Lower lobe of right lung (tissue), 2 donors: ENCODE measurements at regions not wholly inside any gene's neighbourhood (a gene's known extent, or its start where the extent isn't known, plus 50 kb on each side); places are given as distances from the start of the nearest gene placed in this dataset.

Experiments used
- ATAC-seq, 2 donors: fragments of 200-7000 bp; cut with Tn5 transposase; one replicate each; pipeline ENCODE4 v1.9.1; 2020 to 2022; ENCODE audit warnings: mild to moderate bottlenecking in 2 of 2, moderate library complexity in 2 of 2
- DNase-seq: peaks from one replicate; pipeline ENCODE4 v3.0.0-alpha.2; 2020
- H3K27ac ChIP-seq: fragments of 200-600 bp; one replicate; pipeline ENCODE4 v1.8.0; 2022
- H3K27me3 ChIP-seq: fragments of 200-600 bp; one replicate; pipeline ENCODE4 v1.8.0; 2022; ENCODE audit warnings: low read depth
- H3K36me3 ChIP-seq: fragments of 200-600 bp; one replicate; pipeline ENCODE4 v1.8.0; 2022; ENCODE audit warnings: mild to moderate bottlenecking
- H3K4me1 ChIP-seq: fragments of 200-600 bp; one replicate; pipeline ENCODE4 v1.8.0; 2022
- H3K4me3 ChIP-seq: fragments of 200-600 bp; one replicate; pipeline ENCODE4 v1.8.0; 2022; ENCODE audit warnings: mild to moderate bottlenecking
- H3K9me3 ChIP-seq: fragments of 200-600 bp; one replicate; pipeline ENCODE4 v1.8.0; 2022
- intact Hi-C: fragments of 100-400 bp; cut with DNase I; formaldehyde crosslinking; loops from one replicate; pipeline ENCODE4 v1.11.0; 2022
- TF ChIP-seq, protein P1 (sequence below): fragments of 200-600 bp; IDR thresholded peaks from one replicate; pipeline ENCODE4 v1.8.0; 2022; ENCODE audit warnings: antibody characterized with exemption, mild to moderate bottlenecking
- donor health status: DM: no; HTN: yes; CAD: no; lungs with severe emphysema.

DNA sequence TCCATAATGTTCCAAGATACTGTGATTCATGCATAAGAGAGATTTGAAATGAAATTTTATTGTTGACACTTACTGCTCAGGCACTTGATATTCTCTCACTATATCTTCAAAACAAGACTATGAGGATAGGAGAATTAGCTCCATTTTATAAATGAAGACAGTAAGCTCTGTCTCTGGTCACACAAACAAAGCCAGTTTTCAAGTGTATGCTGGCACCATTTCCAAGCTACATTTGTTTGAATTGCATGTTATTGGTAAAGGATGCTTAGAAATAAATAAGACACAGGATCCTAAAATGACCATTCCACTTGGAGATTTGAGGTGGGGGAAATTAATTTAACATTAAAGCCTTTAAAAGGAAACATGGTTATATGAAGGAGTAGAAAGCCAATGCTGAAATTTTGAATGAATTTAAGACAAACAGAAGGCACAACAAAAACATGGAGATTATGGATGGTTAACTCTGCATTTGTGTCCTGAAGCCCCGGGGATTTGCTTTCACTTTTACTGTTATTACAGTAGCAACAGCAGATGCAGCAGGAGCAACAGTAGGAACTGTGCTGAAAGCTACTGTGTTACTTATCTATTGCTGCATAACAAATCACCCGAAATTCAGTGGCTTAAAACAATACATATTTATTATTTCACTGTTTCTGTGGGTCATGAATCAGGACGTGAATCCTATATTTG, 79.7 kb upstream of the ASTN2 start:
- DNase-seq: no peak
- no peak for ATAC-seq
- Histone ChIP-seq H3K9me3 (no peaks in the 10 kb centered on the region), H3K27me3 (no peaks in the 10 kb centered on the region), H3K4me3 (no peak overlapping the region), H3K4me1 (no peaks in the 10 kb centered on the region), H3K36me3 (no peaks in the 10 kb centered on the region), H3K27ac (no peak overlapping the region)
- intact Hi-C loops: no loop called here
- TF ChIP-seq, protein P1, sequence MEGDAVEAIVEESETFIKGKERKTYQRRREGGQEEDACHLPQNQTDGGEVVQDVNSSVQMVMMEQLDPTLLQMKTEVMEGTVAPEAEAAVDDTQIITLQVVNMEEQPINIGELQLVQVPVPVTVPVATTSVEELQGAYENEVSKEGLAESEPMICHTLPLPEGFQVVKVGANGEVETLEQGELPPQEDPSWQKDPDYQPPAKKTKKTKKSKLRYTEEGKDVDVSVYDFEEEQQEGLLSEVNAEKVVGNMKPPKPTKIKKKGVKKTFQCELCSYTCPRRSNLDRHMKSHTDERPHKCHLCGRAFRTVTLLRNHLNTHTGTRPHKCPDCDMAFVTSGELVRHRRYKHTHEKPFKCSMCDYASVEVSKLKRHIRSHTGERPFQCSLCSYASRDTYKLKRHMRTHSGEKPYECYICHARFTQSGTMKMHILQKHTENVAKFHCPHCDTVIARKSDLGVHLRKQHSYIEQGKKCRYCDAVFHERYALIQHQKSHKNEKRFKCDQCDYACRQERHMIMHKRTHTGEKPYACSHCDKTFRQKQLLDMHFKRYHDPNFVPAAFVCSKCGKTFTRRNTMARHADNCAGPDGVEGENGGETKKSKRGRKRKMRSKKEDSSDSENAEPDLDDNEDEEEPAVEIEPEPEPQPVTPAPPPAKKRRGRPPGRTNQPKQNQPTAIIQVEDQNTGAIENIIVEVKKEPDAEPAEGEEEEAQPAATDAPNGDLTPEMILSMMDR: no peak

DNA sequence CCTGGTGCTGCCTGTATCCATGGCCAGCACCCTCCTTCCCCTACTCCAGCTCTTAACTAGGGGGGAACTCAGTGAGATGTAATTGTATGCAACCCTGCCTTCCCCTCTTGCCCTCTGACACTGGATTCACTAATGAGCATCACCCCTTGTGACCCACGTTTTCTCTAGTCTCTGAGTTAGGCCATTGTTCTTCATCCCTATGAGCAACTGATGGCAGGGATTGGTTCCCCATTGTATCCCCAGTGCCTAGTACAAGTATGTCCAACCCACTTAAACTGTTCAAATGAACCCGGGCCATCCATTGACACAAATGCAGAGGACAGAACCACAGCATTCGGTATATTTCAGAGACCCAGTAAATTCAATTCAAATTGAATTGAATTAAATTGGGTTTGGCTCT, 77.6 kb upstream of the ASTN2 start:
- H3K27ac ChIP-seq: no peak overlapping the region
- TF ChIP-seq, protein P1: no peak
- H3K4me1 ChIP-seq: no peaks in the 10 kb centered on the region

DNA sequence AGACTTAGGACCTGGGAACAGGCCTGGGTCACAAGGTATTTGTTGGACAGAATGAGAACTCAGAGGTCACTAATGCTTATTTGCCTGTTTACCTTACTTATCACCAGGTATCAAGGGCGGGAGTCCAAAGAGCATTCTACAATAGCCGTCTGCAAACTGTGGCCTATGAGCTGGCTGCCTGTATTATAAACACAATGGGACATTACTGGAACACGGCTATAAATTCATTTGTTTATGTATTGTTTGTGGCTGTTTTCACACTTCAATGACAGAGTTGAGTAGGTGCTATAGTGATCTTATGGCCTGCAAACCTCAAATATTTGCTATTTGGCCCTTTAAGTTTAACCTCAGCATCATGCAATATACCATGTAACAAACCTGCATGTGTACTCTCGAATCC, 76.6 kb upstream of the ASTN2 start:
- Histone ChIP-seq H3K27me3 (no peaks in the 10 kb centered on the region), H3K4me1 (no peaks in the 10 kb centered on the region), H3K27ac (no peak overlapping the region), H3K36me3 (no peaks in the 10 kb centered on the region), H3K4me3 (no peak overlapping the region), H3K9me3 (no peaks in the 10 kb centered on the region)
- DNase-seq (no peak), ATAC-seq (no peak)
- intact Hi-C loops: no loop called here
- TF ChIP-seq, protein P1: no peak

More for the DNA sequence above, 77.6 kb upstream of the ASTN2 start:
- H3K36me3 ChIP-seq: no peaks in the 10 kb centered on the region
- H3K4me3 ChIP-seq: no peak overlapping the region
- no peak for ATAC-seq
- intact Hi-C loops: no loop called here
- H3K27me3 ChIP-seq: no peaks in the 10 kb centered on the region
- DNase-seq: no peak
- H3K9me3 ChIP-seq: no peaks in the 10 kb centered on the region

DNA sequence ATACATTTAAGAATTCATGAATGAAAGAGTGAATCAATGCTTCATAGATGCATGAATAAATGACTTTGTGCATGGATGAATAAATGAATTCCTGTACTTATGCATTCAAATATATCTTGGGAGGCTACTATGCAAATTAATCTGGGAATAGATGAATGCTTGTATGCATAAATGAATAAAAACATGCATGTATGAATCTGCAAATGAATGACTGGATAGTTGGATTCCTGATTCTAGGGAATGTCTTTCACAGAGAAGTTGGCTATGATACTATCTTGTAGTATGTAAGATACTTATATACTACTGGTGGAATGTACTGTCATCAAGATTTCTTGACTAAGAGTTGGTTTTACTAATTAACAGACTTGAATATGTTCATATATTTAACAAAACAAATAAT, 75.3 kb upstream of the ASTN2 start:
- Histone ChIP-seq H3K4me1 (no peaks in the 10 kb centered on the region), H3K36me3 (no peaks in the 10 kb centered on the region), H3K27ac (no peak overlapping the region), H3K9me3 (no peaks in the 10 kb centered on the region), H3K4me3 (no peak overlapping the region), H3K27me3 (no peaks in the 10 kb centered on the region)
- intact Hi-C loops: no loop called here
- TF ChIP-seq, protein P1: no peak
- ATAC-seq (no peak), DNase-seq (no peak)

DNA sequence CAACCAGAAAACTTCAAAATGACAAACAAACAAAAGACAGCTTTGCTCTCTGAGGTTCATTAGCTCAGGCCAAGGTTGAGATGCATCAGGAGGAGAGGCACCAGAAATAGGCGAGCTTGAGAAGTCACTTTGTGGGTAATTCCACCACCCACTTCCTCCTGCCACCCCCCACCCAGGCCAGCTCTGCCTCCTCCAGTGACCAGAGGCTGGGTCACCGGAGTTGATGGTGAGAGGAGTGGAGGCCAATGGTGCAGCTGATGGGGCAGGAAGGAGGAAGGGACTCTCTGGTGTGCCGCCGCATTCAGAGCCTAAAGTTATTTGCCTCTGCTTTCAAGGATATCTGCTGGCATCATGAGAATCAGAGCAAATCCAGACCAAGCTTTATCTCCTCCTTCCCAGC, 73.8 kb upstream of the ASTN2 start:
- no peak for ATAC-seq
- TF ChIP-seq, protein P1: no peak
- no peak overlapping the region for H3K4me3 ChIP-seq
- H3K9me3 ChIP-seq: no peaks in the 10 kb centered on the region
- no peaks in the 10 kb centered on the region for H3K27me3 ChIP-seq
- H3K27ac ChIP-seq: no peak overlapping the region
- no peak for DNase-seq
- intact Hi-C loops: no loop called here
- H3K4me1 ChIP-seq: no peaks in the 10 kb centered on the region
- no peaks in the 10 kb centered on the region for H3K36me3 ChIP-seq
